HCEC 1CT (cell line): ENCODE measurements at regions not wholly inside any gene's neighbourhood (a gene's known extent, or its start where the extent isn't known, plus 50 kb on each side); places are given as distances from the start of the nearest gene placed in this dataset.
"Not testable (repeated sequence)": the region's sequence is repeated elsewhere in the genome, so short reads cannot be mapped to it uniquely, and the experiment has no call there.

Experiments used
- DNase-seq: peaks from one replicate; pipeline ENCODE4 v3.0.0-alpha.2; 2017

GRCh38 chr11:69205743-69206612 is 50.2 kb downstream of the SMIM38 start:
- DNase-seq, result no peak

DNA sequence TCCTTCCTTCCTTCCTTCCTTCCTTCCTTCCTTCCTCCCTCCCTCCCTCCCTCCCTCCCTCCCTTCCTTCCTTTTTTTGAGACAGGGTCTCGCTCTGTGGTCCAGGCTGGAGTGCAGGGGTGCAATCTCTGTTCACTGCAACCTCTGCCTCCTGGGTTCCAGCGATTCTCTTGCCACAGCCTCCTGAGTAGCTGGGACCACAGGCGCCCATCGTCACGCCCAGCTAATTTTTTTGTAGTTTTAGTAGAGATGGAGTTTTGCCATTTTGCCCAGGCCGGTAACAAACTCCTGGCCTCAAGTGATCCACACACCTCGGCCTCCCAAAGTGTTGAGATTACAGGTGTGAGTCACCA is 50.9 kb downstream of the SMIM38 start:
- DNase-seq, result not testable (repeated sequence)

DNA sequence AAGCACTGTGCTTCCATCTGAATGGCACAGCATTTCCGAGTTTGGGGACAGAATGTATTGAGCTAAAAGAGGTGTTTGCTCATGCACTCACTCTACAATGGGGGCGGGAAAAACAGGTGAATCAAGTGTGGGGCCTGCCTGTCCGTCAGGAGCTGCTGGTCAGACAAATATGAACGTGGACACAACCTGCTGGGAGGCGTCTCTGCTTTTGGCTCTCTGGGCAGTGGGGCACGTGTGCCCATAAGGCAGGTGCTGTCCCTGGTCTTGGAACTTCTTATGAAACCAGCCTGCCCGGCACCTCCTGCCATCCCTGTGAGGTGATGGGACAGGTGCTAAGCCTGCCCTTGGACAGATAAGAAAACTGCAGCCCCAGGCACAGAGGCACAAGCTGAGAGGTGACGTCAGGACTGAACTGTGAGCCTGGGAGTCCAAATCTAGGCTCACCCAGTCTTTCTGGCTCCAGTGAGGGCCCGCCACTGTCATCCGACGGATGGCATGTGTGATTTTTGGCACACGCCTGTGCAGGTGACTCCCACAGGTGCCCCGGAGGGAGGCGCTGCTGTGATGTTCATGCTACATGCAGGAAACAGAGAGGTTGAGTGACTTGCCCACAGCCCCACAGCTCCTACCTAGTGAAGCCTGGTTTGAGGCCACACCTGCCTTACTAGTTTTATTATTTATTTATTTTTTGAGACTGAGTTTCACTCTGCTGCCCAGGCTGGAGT is 51.6 kb downstream of the SMIM38 start:
- no peak for DNase-seq

GRCh38 chr11:69208190-69209037 is 52.7 kb downstream of the SMIM38 start:
- no peak for DNase-seq

- DNase-seq, result no peak
Measured at GRCh38 chr11:69209038-69209350, 53.3 kb downstream of the SMIM38 start.

- DNase-seq, result no peak
Measured at GRCh38 chr11:69209421-69210309, 53.9 kb downstream of the SMIM38 start.

- DNase-seq, result no peak
Measured at GRCh38 chr11:69210310-69211035, 54.7 kb downstream of the SMIM38 start.

- no peak for DNase-seq
Measured at GRCh38 chr11:69211540-69211919, 55.8 kb downstream of the SMIM38 start.

DNA sequence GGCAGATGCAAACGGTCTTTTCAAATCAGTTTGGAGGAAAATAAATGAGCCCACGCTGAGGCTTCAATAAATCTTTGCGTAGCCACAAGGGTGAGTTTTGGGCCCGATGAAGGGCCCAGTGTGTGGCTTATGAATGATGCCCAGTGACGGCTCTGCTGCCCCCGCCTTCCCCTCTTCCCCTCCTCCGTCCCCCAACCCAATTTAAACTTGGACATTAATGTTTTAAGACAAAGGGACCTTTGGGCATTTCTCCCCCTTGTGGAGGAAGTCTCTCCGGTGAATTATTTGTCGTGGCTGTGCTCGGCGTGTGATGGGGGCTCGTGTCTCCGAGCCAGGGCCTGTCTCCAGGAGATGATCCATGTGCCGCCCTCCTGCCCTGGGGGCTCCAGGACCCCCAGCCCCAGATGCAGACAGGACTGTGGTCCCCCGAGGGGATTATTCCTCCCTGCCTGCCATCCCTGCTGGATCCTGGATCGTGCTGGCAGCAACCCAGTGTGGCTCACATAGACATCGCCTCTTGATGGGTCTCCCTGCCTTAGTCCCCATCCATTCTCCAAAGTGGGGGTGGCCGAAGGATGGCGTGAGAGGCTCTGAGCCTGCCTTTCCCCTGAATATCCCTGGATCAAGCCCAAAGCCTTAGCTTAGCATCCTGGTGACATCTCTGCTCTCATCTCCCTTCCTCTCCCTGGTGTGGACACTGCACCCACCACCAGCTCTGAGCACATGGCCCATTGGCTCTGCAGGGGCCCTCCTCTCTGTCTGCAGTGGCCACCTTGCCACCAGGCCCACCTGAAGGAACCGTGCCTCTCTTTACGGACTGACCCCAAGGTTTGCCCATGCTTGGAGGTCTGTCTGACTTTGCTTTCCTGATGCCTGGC is 56.4 kb downstream of the SMIM38 start:
- no peak for DNase-seq

GRCh38 chr11:69212798-69213110 is 57.0 kb downstream of the SMIM38 start:
- no peak for DNase-seq

DNA sequence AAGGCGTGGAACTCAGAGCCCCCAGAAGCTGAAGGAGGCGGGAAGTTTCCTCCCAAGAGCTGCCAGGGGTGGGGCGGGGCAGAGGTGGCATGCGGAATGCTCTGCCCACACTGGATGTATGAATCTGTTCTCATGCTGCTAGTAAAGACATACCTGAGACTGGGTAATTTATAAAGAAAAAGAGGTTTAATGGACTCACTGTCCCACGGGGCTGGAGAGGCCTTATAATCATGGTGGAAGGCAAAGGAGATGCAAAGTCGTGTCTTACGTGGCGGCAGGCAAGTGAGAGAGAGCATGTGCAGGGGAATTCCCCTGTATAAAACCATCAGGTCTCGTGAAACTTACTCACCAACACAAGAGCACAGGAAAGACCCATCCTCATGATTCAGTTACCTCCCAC is 57.6 kb downstream of the SMIM38 start:
- DNase-seq, result no peak

- DNase-seq, result no peak
Measured at GRCh38 chr11:69213964-69214363, 58.2 kb downstream of the SMIM38 start.

DNA sequence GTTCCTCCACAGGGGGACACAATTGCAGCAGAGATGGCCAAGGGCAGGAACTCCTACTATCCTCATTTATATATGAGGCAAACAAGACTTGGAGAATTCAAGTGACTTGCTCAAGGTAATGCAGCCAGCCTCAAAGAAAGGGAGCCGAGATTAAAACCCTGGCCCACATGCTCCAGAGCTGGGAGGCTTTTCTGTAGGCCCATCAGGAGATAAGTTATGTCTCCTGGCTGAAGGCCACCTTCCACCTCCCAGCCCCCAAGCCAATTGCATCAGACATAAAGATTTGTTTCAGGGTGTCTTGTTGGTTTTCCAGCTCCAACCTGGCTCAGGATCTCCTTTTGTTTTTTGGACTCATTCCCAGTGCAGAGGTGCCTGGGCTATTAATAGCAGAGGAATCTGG is 59.5 kb downstream of the SMIM38 start:
- no peak for DNase-seq

- DNase-seq, result peak; percentile 12
Measured at GRCh38 chr11:69215784-69216415, 60.2 kb downstream of the SMIM38 start.

GRCh38 chr11:69216647-69217051 is 60.9 kb downstream of the SMIM38 start:
- DNase-seq, result no peak

GRCh38 chr11:69217276-69218105 is 61.8 kb downstream of the SMIM38 start:
- no peak for DNase-seq

- no peak for DNase-seq
Measured at GRCh38 chr11:69218271-69218682, 62.5 kb downstream of the SMIM38 start.

- DNase-seq, result no peak
Measured at GRCh38 chr11:69218946-69219720, 63.4 kb downstream of the SMIM38 start.

DNA sequence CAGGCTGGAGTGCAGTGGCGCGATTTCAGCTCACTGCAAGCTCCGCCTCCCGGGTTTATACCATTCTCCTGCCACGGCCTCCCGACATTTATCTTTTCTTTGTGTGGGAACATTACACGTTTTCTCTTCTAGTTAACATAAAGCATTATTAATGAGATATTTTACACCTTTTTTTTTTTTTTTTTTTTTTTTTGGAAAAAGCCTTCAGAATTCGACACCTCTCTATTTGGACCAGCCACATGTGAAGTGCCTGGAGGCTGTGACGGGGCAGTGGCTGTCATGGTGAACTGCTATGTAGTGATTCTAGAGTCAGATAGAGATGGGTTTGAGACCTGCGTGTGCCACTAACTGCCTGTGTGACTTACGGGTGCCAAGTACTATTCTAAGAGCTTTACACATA is 64.3 kb downstream of the SMIM38 start:
- no peak for DNase-seq
